Peyer's patch (tissue), 4 donors: ENCODE measurements at regions not wholly inside any gene's neighbourhood (a gene's known extent, or its start where the extent isn't known, plus 50 kb on each side); places are given as distances from the start of the nearest gene placed in this dataset.

Experiments used
- CTCF ChIP-seq, 6 experiments: fragments of 450-650 bp in 4 of 6; fragments of 200-600 bp in 2 of 6; sonication (generic) in 1 of 6; IDR thresholded peaks; one replicate each; pipeline ENCODE4 v1.5.1; 2017 to 2019; ENCODE audit warnings: antibody characterized with exemption in 6 of 6, mild to moderate bottlenecking in 3 of 6, moderate library complexity in 1 of 6
- POLR2A ChIP-seq, 2 donors: fragments of 450-650 bp; IDR thresholded peaks; one replicate each; pipeline ENCODE4 v1.5.1; 2017; ENCODE audit warnings: antibody characterized with exemption in 2 of 2, mild to moderate bottlenecking in 2 of 2, moderate library complexity in 2 of 2

DNA sequence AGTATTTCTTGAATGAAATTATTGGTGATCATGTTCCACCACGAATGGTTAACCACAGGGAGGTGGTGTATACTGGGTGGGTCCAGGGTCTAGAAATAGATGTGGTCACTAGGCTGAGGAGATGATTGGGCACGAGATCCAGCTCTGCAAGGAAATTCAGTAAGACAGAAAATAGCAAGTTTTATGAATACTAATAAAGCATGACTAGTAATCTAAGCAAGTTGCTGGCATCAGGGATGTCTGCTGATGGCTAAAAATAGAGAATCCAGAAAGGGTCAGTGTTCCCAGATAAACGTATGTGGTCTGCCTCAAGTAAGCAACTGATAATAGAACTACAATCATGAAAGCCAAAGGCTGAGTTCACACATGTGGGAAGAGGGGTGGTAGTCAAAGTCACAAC, 108.3 kb upstream of the FRMD4B start:
- TF ChIP-seq CTCF (IDR thresholded peaks at IDR 0.05) (no peak), POLR2A (IDR thresholded peaks at IDR 0.05) (no peak)
